Fibroblast of lung (primary cell): ENCODE measurements at regions not wholly inside any gene's neighbourhood (a gene's known extent, or its start where the extent isn't known, plus 50 kb on each side); places are given as distances from the start of the nearest gene placed in this dataset.

Experiments used
- DNase-seq, 2 donors: peaks; one replicate each; pipeline versions ENCODE4 v3.0.0 to v3.0.0-alpha.2; 2010; ENCODE audit warnings: low read depth in 2 of 2
- H2AFZ ChIP-seq: 2 replicates; pipeline ENCODE4 v1.5.1; 2012; ENCODE audit warnings: low read length, control low read depth, inconsistent platforms
- H3K27ac ChIP-seq: 2 replicates; pipeline ENCODE4 v1.5.1; 2011; ENCODE audit warnings: low read length, control low read depth; ENCODE audit not compliant: insufficient read depth
- H3K27me3 ChIP-seq: 2 replicates; pipeline ENCODE4 v1.5.1; 2011; ENCODE audit warnings: mild to moderate bottlenecking, low read length; ENCODE audit not compliant: control insufficient read depth, insufficient read depth
- H3K36me3 ChIP-seq: 2 replicates; pipeline ENCODE4 v1.5.1; 2011; ENCODE audit warnings: low read length; ENCODE audit not compliant: control insufficient read depth, insufficient read depth
- H3K4me1 ChIP-seq: 2 replicates; pipeline ENCODE4 v1.5.1; 2011; ENCODE audit warnings: low read length; ENCODE audit not compliant: control insufficient read depth, insufficient read depth; ENCODE audit errors: extremely low read depth
- H3K4me2 ChIP-seq: 2 replicates; pipeline ENCODE4 v1.5.1; 2011; ENCODE audit warnings: low read length, control low read depth; ENCODE audit not compliant: insufficient read depth; ENCODE audit errors: extremely low read depth
- H3K4me3 ChIP-seq, 4 experiments: fragments of 200-600 bp in 1 of 4; sonication (generic) in 1 of 4; replicated peaks in 1 of 4; 2 replicates each; pipeline ENCODE4 v1.5.1; 2011 to 2016; ENCODE audit warnings: low read length in 4 of 4, low read depth in 3 of 4, mild to moderate bottlenecking in 3 of 4, control low read depth in 2 of 4, inconsistent platforms in 1 of 4, mixed read lengths in 1 of 4; ENCODE audit not compliant: insufficient read depth in 1 of 4; ENCODE audit errors: control extremely low read depth in 1 of 4
- H3K79me2 ChIP-seq: 2 replicates; pipeline ENCODE4 v1.5.1; 2012; ENCODE audit warnings: mild to moderate bottlenecking, low read length, inconsistent platforms; ENCODE audit not compliant: control insufficient read depth, insufficient read depth
- H3K9ac ChIP-seq: 2 replicates; pipeline ENCODE4 v1.5.1; 2011; ENCODE audit warnings: mild to moderate bottlenecking, low read length, control low read depth; ENCODE audit not compliant: insufficient read depth
- H3K9me3 ChIP-seq: 2 replicates; pipeline ENCODE4 v1.5.1; 2012; ENCODE audit warnings: low read depth, low read length; ENCODE audit not compliant: control insufficient read depth, insufficient read depth
- H4K20me1 ChIP-seq: 2 replicates; pipeline ENCODE4 v1.5.1; 2011; ENCODE audit warnings: low read length; ENCODE audit not compliant: control insufficient read depth, insufficient read depth; ENCODE audit errors: extremely low read depth
- EZH2 ChIP-seq: IDR thresholded peaks from 2 replicates; pipeline ENCODE4 v1.5.1; 2012; ENCODE audit warnings: low read length, control low read depth, mild to moderate bottlenecking; ENCODE audit errors: missing control alignments
- TF ChIP-seq, protein P1 (sequence below), 2 donors: IDR thresholded peaks in 1 of 2; conservative IDR thresholded peaks in 1 of 2; 1 replicate in 1 of 2; 2 replicates in 1 of 2; pipeline ENCODE4 v1.5.1; 2011 to 2012; ENCODE audit warnings: low read length in 2 of 2, control low read depth in 1 of 2, inconsistent platforms in 1 of 2, low read depth in 1 of 2, mild to moderate bottlenecking in 1 of 2

DNA sequence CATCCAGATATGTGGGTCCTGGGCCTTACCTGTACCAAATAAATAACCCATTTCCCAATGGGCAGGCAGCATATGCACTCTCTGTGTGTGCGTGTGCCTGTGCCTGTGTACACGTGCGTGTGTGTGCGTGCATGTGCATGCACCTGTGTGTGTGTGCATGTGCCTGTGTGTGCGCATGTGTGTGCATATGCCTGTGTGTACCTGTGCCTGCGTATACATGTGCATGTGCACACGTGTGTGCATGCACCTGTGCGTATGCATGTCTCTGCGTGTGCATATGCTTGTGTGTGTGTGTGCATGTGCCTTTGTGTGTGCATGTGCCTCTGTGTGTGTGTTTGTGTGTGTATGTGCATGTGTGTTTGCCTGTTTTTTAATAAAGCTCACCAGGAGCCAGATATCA is 197.1 kb downstream of the PHETA1 start:
- no peaks in the 10 kb centered on the region for H3K79me2 ChIP-seq
- no peaks in the 10 kb centered on the region for H3K36me3 ChIP-seq
- DNase-seq = no peak
- no peak overlapping the region for H2AFZ ChIP-seq
- no peak overlapping the region for H3K4me3 ChIP-seq
- TF ChIP-seq EZH2 = no peak
- TF ChIP-seq, protein P1, sequence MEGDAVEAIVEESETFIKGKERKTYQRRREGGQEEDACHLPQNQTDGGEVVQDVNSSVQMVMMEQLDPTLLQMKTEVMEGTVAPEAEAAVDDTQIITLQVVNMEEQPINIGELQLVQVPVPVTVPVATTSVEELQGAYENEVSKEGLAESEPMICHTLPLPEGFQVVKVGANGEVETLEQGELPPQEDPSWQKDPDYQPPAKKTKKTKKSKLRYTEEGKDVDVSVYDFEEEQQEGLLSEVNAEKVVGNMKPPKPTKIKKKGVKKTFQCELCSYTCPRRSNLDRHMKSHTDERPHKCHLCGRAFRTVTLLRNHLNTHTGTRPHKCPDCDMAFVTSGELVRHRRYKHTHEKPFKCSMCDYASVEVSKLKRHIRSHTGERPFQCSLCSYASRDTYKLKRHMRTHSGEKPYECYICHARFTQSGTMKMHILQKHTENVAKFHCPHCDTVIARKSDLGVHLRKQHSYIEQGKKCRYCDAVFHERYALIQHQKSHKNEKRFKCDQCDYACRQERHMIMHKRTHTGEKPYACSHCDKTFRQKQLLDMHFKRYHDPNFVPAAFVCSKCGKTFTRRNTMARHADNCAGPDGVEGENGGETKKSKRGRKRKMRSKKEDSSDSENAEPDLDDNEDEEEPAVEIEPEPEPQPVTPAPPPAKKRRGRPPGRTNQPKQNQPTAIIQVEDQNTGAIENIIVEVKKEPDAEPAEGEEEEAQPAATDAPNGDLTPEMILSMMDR (conservative IDR thresholded peaks at IDR 0.05 in 1 of 2, IDR thresholded peaks at IDR 0.05 in 1 of 2; ENCODE audit: low read depth in 1 of 2, low read length in 2 of 2) = no peak
- H4K20me1 ChIP-seq = no peaks in the 10 kb centered on the region
- no peaks in the 10 kb centered on the region for H3K9me3 ChIP-seq
- H3K4me2 ChIP-seq = no peak overlapping the region
- peaks cover 3% of the 10 kb centered on the region for H3K27me3 ChIP-seq
- no peak overlapping the region for H3K27ac ChIP-seq
- H3K4me1 ChIP-seq = no peaks in the 10 kb centered on the region
- H3K9ac ChIP-seq = no peak overlapping the region

DNA sequence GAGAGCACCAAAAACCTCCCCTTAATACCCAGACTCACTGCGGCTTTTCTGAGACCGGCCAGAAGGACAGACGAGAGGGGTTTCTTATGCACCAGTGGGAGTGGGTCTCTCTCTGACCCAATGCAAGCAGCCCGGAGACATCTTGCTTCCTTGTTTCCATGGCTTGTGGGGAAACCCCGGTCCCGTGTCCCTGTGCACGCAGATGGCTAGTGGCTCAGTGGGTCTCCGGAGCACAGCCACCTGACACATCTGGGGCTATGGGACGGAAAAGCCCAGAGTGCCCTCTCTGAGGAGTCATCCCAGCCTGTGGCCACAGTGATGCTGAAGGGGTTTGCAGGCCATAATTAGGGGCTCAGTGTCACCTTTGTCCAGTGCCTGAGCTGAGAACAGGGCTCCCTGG is 197.6 kb downstream of the PHETA1 start:
- H3K27me3 ChIP-seq = peaks cover 3% of the 10 kb centered on the region
- H3K79me2 ChIP-seq = no peaks in the 10 kb centered on the region
- no peak overlapping the region for H3K4me2 ChIP-seq
- no peak overlapping the region for H3K4me3 ChIP-seq
- TF ChIP-seq, protein P1 (conservative IDR thresholded peaks at IDR 0.05 in 1 of 2, IDR thresholded peaks at IDR 0.05 in 1 of 2; ENCODE audit: low read depth in 1 of 2, low read length in 2 of 2) = no peak
- no peak for TF ChIP-seq EZH2
- H2AFZ ChIP-seq = no peak overlapping the region
- no peak overlapping the region for H3K27ac ChIP-seq
- H3K36me3 ChIP-seq = no peaks in the 10 kb centered on the region
- no peak for DNase-seq
- H3K9me3 ChIP-seq = no peaks in the 10 kb centered on the region
- no peak overlapping the region for H3K9ac ChIP-seq
- H4K20me1 ChIP-seq = no peaks in the 10 kb centered on the region
- H3K4me1 ChIP-seq = no peaks in the 10 kb centered on the region

DNA sequence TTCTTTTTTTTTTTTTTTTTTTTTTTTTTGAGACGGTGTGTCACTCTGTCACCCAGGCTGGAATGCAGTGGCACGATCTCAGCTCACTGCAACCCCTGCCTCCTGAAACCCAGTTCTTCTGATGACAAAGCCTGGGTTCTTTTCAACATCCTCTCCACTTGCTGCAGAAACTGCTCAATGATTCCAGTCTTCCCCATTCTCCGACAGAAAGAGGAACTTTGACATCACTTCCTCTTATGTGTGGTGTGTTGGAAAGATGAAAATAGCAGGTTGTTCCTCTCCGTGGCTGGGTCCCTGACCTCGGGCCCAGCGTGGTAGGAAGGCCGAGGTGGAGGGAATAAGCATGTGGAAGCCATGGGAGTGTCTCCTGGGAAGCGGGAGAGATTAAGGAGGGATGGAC is 198.4 kb downstream of the PHETA1 start:
- no peak overlapping the region for H3K4me2 ChIP-seq
- TF ChIP-seq EZH2 = no peak
- TF ChIP-seq, protein P1 (conservative IDR thresholded peaks at IDR 0.05 in 1 of 2, IDR thresholded peaks at IDR 0.05 in 1 of 2; ENCODE audit: low read depth in 1 of 2, low read length in 2 of 2) = no peak
- no peaks in the 10 kb centered on the region for H3K4me1 ChIP-seq
- H2AFZ ChIP-seq = no peak overlapping the region
- H3K79me2 ChIP-seq = no peaks in the 10 kb centered on the region
- no peaks in the 10 kb centered on the region for H3K36me3 ChIP-seq
- DNase-seq = no peak
- H3K9me3 ChIP-seq = no peaks in the 10 kb centered on the region
- no peak overlapping the region for H3K9ac ChIP-seq
- peaks cover 3% of the 10 kb centered on the region for H3K27me3 ChIP-seq
- H3K27ac ChIP-seq = no peak overlapping the region
- H4K20me1 ChIP-seq = no peaks in the 10 kb centered on the region
- H3K4me3 ChIP-seq = no peak overlapping the region
